ENCODE measurements at regions not wholly inside any gene's neighbourhood (a gene's known extent, or its start where the extent isn't known, plus 50 kb on each side); places are given as distances from the start of the nearest gene placed in this dataset.

- Mint-ChIP-seq H3K9me3 (no peaks in the 10 kb centered on the region), H3K4me1 (no peaks in the 10 kb centered on the region), H3K27ac (no peak overlapping the region), H3K4me3 (no peak overlapping the region), H3K27me3 (ENCODE audit: insufficient read depth) (no peaks in the 10 kb centered on the region), H3K36me3 (ENCODE audit: low read depth) (no peaks in the 10 kb centered on the region)
- Histone ChIP-seq H3K27ac (ENCODE audit: low read depth, low read length) (no peak overlapping the region), H3K9ac (ENCODE audit: extremely low read depth, low read length, poor library complexity, severe bottlenecking) (no peak overlapping the region), H3K36me3 (ENCODE audit: control insufficient read depth, insufficient read depth, low read length) (no peaks in the 10 kb centered on the region), H3K4me1 (ENCODE audit: control insufficient read depth, insufficient read depth, low read length) (peaks cover 4% of the 10 kb centered on the region), H3K27me3 (ENCODE audit: control insufficient read depth, insufficient read depth, low read length, poor library complexity, severe bottlenecking) (no peaks in the 10 kb centered on the region), H3K9me3 (ENCODE audit: control insufficient read depth, low read length) (no peaks in the 10 kb centered on the region), H3K4me3 (ENCODE audit: low read length) (no peak overlapping the region)
- 81% methylated on average over 2 of the region's 2 CpGs; no CpG with 5 or more reads in 1 of the 2 experiments for WGBS, 2 experiments (ENCODE audit: insufficient coverage in 1 of 2, insufficient read length in 1 of 2)
- no peak for TF ChIP-seq CTCF (conservative IDR thresholded peaks at IDR 0.05)
- DNase-seq: no peak
Observed at GRCh38 chr17:14950686-14951085, 314.4 kb downstream of the PMP22 start.

- no peak for DNase-seq
- Histone ChIP-seq H3K27ac (ENCODE audit: low read depth, low read length) (no peak overlapping the region), H3K27me3 (ENCODE audit: control insufficient read depth, insufficient read depth, low read length, poor library complexity, severe bottlenecking) (no peaks in the 10 kb centered on the region), H3K4me1 (ENCODE audit: control insufficient read depth, insufficient read depth, low read length) (peaks cover 4% of the 10 kb centered on the region), H3K9ac (ENCODE audit: extremely low read depth, low read length, poor library complexity, severe bottlenecking) (no peak overlapping the region), H3K4me3 (ENCODE audit: low read length) (no peak overlapping the region), H3K36me3 (ENCODE audit: control insufficient read depth, insufficient read depth, low read length) (no peaks in the 10 kb centered on the region), H3K9me3 (ENCODE audit: control insufficient read depth, low read length) (no peaks in the 10 kb centered on the region)
- H3K36me3 Mint-ChIP-seq (ENCODE audit: low read depth): no peaks in the 10 kb centered on the region
- H3K27me3 Mint-ChIP-seq (ENCODE audit: insufficient read depth): no peaks in the 10 kb centered on the region
- no peak overlapping the region for H3K27ac Mint-ChIP-seq
- 93 to 100% methylated on average over 2 of the region's 3 CpGs for WGBS, 2 experiments (ENCODE audit: insufficient coverage in 1 of 2, insufficient read length in 1 of 2)
- TF ChIP-seq CTCF (conservative IDR thresholded peaks at IDR 0.05): no peak
- no peaks in the 10 kb centered on the region for H3K4me1 Mint-ChIP-seq
- no peak overlapping the region for H3K4me3 Mint-ChIP-seq
- H3K9me3 Mint-ChIP-seq: no peaks in the 10 kb centered on the region
Observed at GRCh38 chr17:14950216-14950615, 314.9 kb downstream of the PMP22 start.

- H3K4me1 ChIP-seq (ENCODE audit: control insufficient read depth, insufficient read depth, low read length): peaks cover 4% of the 10 kb centered on the region
- Mint-ChIP-seq H3K27ac (no peak overlapping the region), H3K9me3 (no peaks in the 10 kb centered on the region), H3K4me1 (no peaks in the 10 kb centered on the region), H3K36me3 (ENCODE audit: low read depth) (no peaks in the 10 kb centered on the region), H3K27me3 (ENCODE audit: insufficient read depth) (no peaks in the 10 kb centered on the region), H3K4me3 (no peak overlapping the region)
- WGBS, 2 experiments (ENCODE audit: insufficient coverage in 1 of 2, insufficient read length in 1 of 2): 80 to 93% methylated on average over 1 to 2 of the region's 2 CpGs
- no peak overlapping the region for H3K9ac ChIP-seq (ENCODE audit: extremely low read depth, low read length, poor library complexity, severe bottlenecking)
- no peak for DNase-seq
- H3K4me3 ChIP-seq (ENCODE audit: low read length): no peak overlapping the region
- TF ChIP-seq CTCF (conservative IDR thresholded peaks at IDR 0.05): no peak
- no peaks in the 10 kb centered on the region for H3K36me3 ChIP-seq (ENCODE audit: control insufficient read depth, insufficient read depth, low read length)
- no peaks in the 10 kb centered on the region for H3K27me3 ChIP-seq (ENCODE audit: control insufficient read depth, insufficient read depth, low read length, poor library complexity, severe bottlenecking)
- H3K27ac ChIP-seq (ENCODE audit: low read depth, low read length): no peak overlapping the region
- no peaks in the 10 kb centered on the region for H3K9me3 ChIP-seq (ENCODE audit: control insufficient read depth, low read length)
Observed at GRCh38 chr17:14947671-14948070, 317.5 kb downstream of the PMP22 start.
